ENCODE measurements at regions not wholly inside any gene's neighbourhood (a gene's known extent, or its start where the extent isn't known, plus 50 kb on each side); places are given as distances from the start of the nearest gene placed in this dataset.

GRCh38 chr9:111175350-111175749, 137.1 kb upstream of the LPAR1 start:
- no peaks in the 10 kb centered on the region for H3K9me3 ChIP-seq (ENCODE audit: control insufficient read depth, insufficient read depth, low read length)
- TF ChIP-seq EZH2phosphoT487 (IDR thresholded peaks at IDR 0.05; ENCODE audit: borderline replicate concordance, low read length) (no peak), CTCF (IDR thresholded peaks at IDR 0.05; ENCODE audit: low read depth, low read length, poor library complexity, severe bottlenecking) (no peak)
- no peaks in the 10 kb centered on the region for H3K36me3 ChIP-seq (ENCODE audit: control insufficient read depth, low read length)
- H3K4me3 ChIP-seq (ENCODE audit: low read length) = no peak overlapping the region
- H3K79me2 ChIP-seq (ENCODE audit: control insufficient read depth, low read length) = no peaks in the 10 kb centered on the region
- H4K20me1 ChIP-seq (ENCODE audit: control insufficient read depth, insufficient read depth, low read depth, low read length) = no peaks in the 10 kb centered on the region
- H3K27me3 ChIP-seq (ENCODE audit: control insufficient read depth, low read length) = no peaks in the 10 kb centered on the region
- no peaks in the 10 kb centered on the region for H3K4me1 ChIP-seq (ENCODE audit: control insufficient read depth, low read length)
- no peaks in the 10 kb centered on the region for H3K9me2 ChIP-seq (replicated peaks; ENCODE audit: control insufficient read depth, low read length)
- no peaks in the 10 kb centered on the region for H3F3A ChIP-seq (ENCODE audit: control insufficient read depth, insufficient read depth)
- no peak overlapping the region for H3K4me2 ChIP-seq (ENCODE audit: low read length)
- H3K27ac ChIP-seq (ENCODE audit: low read depth, low read length) = no peak overlapping the region

- Histone ChIP-seq H3K4me3 (ENCODE audit: low read length) (no peak overlapping the region), H3F3A (ENCODE audit: control insufficient read depth, insufficient read depth) (no peaks in the 10 kb centered on the region), H3K4me1 (ENCODE audit: control insufficient read depth, low read length) (no peaks in the 10 kb centered on the region), H3K4me2 (ENCODE audit: low read length) (no peak overlapping the region), H3K27ac (ENCODE audit: low read depth, low read length) (no peak overlapping the region), H3K27me3 (ENCODE audit: control insufficient read depth, low read length) (peaks cover 6% of the 10 kb centered on the region; the same call in 1 of the 2 replicates), H3K79me2 (ENCODE audit: control insufficient read depth, low read length) (no peaks in the 10 kb centered on the region), H3K36me3 (ENCODE audit: control insufficient read depth, low read length) (no peaks in the 10 kb centered on the region), H3K9me3 (ENCODE audit: control insufficient read depth, insufficient read depth, low read length) (no peaks in the 10 kb centered on the region), H4K20me1 (ENCODE audit: control insufficient read depth, insufficient read depth, low read depth, low read length) (no peaks in the 10 kb centered on the region), H3K9me2 (replicated peaks; ENCODE audit: control insufficient read depth, low read length) (no peaks in the 10 kb centered on the region)
- TF ChIP-seq EZH2phosphoT487 (IDR thresholded peaks at IDR 0.05; ENCODE audit: borderline replicate concordance, low read length) (no peak), CTCF (IDR thresholded peaks at IDR 0.05; ENCODE audit: low read depth, low read length, poor library complexity, severe bottlenecking) (no peak)
Observed at GRCh38 chr9:111167341-111167740, 129.1 kb upstream of the LPAR1 start.

GRCh38 chr9:111163716-111164389, 125.6 kb upstream of the LPAR1 start:
- H3K9me3 ChIP-seq (ENCODE audit: control insufficient read depth, insufficient read depth, low read length) = no peaks in the 10 kb centered on the region
- no peak overlapping the region for H3K27ac ChIP-seq (ENCODE audit: low read depth, low read length)
- no peak overlapping the region for H3K4me2 ChIP-seq (ENCODE audit: low read length)
- no peaks in the 10 kb centered on the region for H3F3A ChIP-seq (ENCODE audit: control insufficient read depth, insufficient read depth)
- TF ChIP-seq EZH2phosphoT487 (IDR thresholded peaks at IDR 0.05; ENCODE audit: borderline replicate concordance, low read length) (no peak), CTCF (IDR thresholded peaks at IDR 0.05; ENCODE audit: low read depth, low read length, poor library complexity, severe bottlenecking) (no peak)
- H3K36me3 ChIP-seq (ENCODE audit: control insufficient read depth, low read length) = no peaks in the 10 kb centered on the region
- H3K27me3 ChIP-seq (ENCODE audit: control insufficient read depth, low read length) = peaks cover 6% of the 10 kb centered on the region; the same call in 1 of the 2 replicates
- no peak overlapping the region for H3K4me3 ChIP-seq (ENCODE audit: low read length)
- no peaks in the 10 kb centered on the region for H3K4me1 ChIP-seq (ENCODE audit: control insufficient read depth, low read length)
- no peaks in the 10 kb centered on the region for H3K79me2 ChIP-seq (ENCODE audit: control insufficient read depth, low read length)
- H4K20me1 ChIP-seq (ENCODE audit: control insufficient read depth, insufficient read depth, low read depth, low read length) = no peaks in the 10 kb centered on the region
- no peaks in the 10 kb centered on the region for H3K9me2 ChIP-seq (replicated peaks; ENCODE audit: control insufficient read depth, low read length)
